Lower leg skin (tissue), 3 donors: ENCODE measurements at regions not wholly inside any gene's neighbourhood (a gene's known extent, or its start where the extent isn't known, plus 50 kb on each side); places are given as distances from the start of the nearest gene placed in this dataset.

Source experiments
- CTCF ChIP-seq, 3 donors: fragments of 450-650 bp; IDR thresholded peaks; one replicate each; pipeline ENCODE4 v1.5.1; 2016; ENCODE audit warnings: antibody characterized with exemption in 3 of 3, mild to moderate bottlenecking in 3 of 3, moderate library complexity in 2 of 3
- POLR2A ChIP-seq, 2 donors: fragments of 450-650 bp; IDR thresholded peaks; one replicate each; pipeline ENCODE4 v1.6.1; 2016 to 2017; ENCODE audit warnings: antibody characterized with exemption in 2 of 2, mild to moderate bottlenecking in 1 of 2, moderate library complexity in 1 of 2

GRCh38 chrX:97756879-97757278 lies 873.2 kb downstream of the RPA4 start:
- TF ChIP-seq CTCF (IDR thresholded peaks at IDR 0.05) (no peak), POLR2A (IDR thresholded peaks at IDR 0.05) (no peak)
